HepG2 (cell line): ENCODE measurements at regions not wholly inside any gene's neighbourhood (a gene's known extent, or its start where the extent isn't known, plus 50 kb on each side); places are given as distances from the start of the nearest gene placed in this dataset.

Experiments
- HCFC1 ChIP-seq: fragments of 150-350 bp; IDR thresholded peaks from 2 replicates; pipeline ENCODE4 v1.6.1; 2014; ENCODE audit warnings: low read depth, low read length
- ZBTB10 ChIP-seq: sonication (generic); formaldehyde crosslinking; IDR thresholded peaks from 2 replicates; pipeline ENCODE4 v1.4.0; 2020; ENCODE audit warnings: missing genetic modification reagents, borderline replicate concordance
- ZNF777 ChIP-seq: sonication (generic); formaldehyde crosslinking; IDR thresholded peaks from 2 replicates; pipeline ENCODE4 v1.4.0; 2020; ENCODE audit warnings: missing genetic modification reagents
- TF ChIP-seq, protein P1 (sequence below), 2 experiments: sonication (generic) in 1 of 2; formaldehyde crosslinking in 1 of 2; IDR thresholded peaks; 2 replicates each; pipeline versions ENCODE4 v1.4.0 to v1.6.1; 2018 to 2020; ENCODE audit warnings: missing genetic modification reagents in 2 of 2, borderline replicate concordance in 1 of 2, low read depth in 1 of 2, mild to moderate bottlenecking in 1 of 2, missing biosample characterization in 1 of 2
- TF ChIP-seq, protein P2 (sequence below): sonication (generic); formaldehyde crosslinking; conservative IDR thresholded peaks from 2 replicates; pipeline ENCODE4 v1.4.0; 2020; ENCODE audit warnings: missing genetic modification reagents
- TF ChIP-seq, protein P3 (sequence below): sonication (generic); formaldehyde crosslinking; IDR thresholded peaks from 2 replicates; pipeline ENCODE4 v1.8.0; 2022; ENCODE audit warnings: mild to moderate bottlenecking, missing genetic modification reagents, borderline replicate concordance
- TF ChIP-seq, protein P4 (sequence below): sonication (generic); formaldehyde crosslinking; IDR thresholded peaks from 2 replicates; pipeline ENCODE4 v1.4.0; 2020; ENCODE audit warnings: mild to moderate bottlenecking, missing genetic modification reagents

- TF ChIP-seq ZBTB10 (no peak), ZNF777 (CRISPR knock-in tag) (no peak), HCFC1 (no peak)
- TF ChIP-seq, protein P1, sequence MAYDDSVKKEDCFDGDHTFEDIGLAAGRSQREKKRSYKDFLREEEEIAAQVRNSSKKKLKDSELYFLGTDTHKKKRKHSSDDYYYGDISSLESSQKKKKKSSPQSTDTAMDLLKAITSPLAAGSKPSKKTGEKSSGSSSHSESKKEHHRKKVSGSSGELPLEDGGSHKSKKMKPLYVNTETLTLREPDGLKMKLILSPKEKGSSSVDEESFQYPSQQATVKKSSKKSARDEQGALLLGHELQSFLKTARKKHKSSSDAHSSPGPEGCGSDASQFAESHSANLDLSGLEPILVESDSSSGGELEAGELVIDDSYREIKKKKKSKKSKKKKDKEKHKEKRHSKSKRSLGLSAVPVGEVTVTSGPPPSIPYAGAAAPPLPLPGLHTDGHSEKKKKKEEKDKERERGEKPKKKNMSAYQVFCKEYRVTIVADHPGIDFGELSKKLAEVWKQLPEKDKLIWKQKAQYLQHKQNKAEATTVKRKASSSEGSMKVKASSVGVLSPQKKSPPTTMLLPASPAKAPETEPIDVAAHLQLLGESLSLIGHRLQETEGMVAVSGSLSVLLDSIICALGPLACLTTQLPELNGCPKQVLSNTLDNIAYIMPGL (CRISPR knock-in tag; IDR thresholded peaks at IDR 0.05; ENCODE audit: borderline replicate concordance in 1 of 2, low read depth in 1 of 2) = no peak
- TF ChIP-seq, protein P2, sequence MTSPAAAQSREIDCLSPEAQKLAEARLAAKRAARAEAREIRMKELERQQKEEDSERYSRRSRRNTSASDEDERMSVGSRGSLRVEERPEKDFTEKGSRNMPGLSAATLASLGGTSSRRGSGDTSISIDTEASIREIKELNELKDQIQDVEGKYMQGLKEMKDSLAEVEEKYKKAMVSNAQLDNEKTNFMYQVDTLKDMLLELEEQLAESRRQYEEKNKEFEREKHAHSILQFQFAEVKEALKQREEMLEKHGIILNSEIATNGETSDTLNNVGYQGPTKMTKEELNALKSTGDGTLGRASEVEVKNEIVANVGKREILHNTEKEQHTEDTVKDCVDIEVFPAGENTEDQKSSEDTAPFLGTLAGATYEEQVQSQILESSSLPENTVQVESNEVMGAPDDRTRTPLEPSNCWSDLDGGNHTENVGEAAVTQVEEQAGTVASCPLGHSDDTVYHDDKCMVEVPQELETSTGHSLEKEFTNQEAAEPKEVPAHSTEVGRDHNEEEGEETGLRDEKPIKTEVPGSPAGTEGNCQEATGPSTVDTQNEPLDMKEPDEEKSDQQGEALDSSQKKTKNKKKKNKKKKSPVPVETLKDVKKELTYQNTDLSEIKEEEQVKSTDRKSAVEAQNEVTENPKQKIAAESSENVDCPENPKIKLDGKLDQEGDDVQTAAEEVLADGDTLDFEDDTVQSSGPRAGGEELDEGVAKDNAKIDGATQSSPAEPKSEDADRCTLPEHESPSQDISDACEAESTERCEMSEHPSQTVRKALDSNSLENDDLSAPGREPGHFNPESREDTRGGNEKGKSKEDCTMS (CRISPR knock-in tag) = no peak
- TF ChIP-seq, protein P3, sequence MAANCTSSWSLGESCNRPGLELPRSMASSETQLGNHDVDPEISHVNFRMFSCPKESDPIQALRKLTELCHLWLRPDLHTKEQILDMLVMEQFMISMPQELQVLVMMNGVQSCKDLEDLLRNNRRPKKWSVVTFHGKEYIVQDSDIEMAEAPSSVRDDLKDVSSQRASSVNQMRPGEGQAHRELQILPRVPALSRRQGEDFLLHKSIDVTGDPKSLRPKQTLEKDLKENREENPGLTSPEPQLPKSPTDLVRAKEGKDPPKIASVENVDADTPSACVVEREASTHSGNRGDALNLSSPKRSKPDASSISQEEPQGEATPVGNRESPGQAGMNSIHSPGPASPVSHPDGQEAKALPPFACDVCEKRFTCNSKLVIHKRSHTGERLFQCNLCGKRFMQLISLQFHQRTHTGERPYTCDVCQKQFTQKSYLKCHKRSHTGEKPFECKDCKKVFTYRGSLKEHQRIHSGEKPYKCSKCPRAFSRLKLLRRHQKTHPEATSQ (CRISPR knock-in tag) = no peak
- TF ChIP-seq, protein P4, sequence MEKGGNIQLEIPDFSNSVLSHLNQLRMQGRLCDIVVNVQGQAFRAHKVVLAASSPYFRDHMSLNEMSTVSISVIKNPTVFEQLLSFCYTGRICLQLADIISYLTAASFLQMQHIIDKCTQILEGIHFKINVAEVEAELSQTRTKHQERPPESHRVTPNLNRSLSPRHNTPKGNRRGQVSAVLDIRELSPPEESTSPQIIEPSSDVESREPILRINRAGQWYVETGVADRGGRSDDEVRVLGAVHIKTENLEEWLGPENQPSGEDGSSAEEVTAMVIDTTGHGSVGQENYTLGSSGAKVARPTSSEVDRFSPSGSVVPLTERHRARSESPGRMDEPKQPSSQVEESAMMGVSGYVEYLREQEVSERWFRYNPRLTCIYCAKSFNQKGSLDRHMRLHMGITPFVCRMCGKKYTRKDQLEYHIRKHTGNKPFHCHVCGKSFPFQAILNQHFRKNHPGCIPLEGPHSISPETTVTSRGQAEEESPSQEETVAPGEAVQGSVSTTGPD = no peak
Measured at GRCh38 chr3:72018343-72018984, 233.5 kb upstream of the PROK2 start (continued).
